ENCODE measurements at regions not wholly inside any gene's neighbourhood (a gene's known extent, or its start where the extent isn't known, plus 50 kb on each side); places are given as distances from the start of the nearest gene placed in this dataset.

GRCh38 chr10:24054421-24054820 lies 154.5 kb upstream of the KIAA1217 start (continued):
- no peak for TF ChIP-seq PHF8 (conservative IDR thresholded peaks at IDR 0.05; ENCODE audit: low read depth, low read length)
